NCI-H1417 treated with DMSO at 0.1 percent for 48 hours (cell line): ENCODE measurements at regions not wholly inside any gene's neighbourhood (a gene's known extent, or its start where the extent isn't known, plus 50 kb on each side); places are given as distances from the start of the nearest gene placed in this dataset.

Source experiments
- DNase-seq: peaks from one replicate; lab custom pipeline; 2025; lab: John Stamatoyannopoulos, UW

DNA sequence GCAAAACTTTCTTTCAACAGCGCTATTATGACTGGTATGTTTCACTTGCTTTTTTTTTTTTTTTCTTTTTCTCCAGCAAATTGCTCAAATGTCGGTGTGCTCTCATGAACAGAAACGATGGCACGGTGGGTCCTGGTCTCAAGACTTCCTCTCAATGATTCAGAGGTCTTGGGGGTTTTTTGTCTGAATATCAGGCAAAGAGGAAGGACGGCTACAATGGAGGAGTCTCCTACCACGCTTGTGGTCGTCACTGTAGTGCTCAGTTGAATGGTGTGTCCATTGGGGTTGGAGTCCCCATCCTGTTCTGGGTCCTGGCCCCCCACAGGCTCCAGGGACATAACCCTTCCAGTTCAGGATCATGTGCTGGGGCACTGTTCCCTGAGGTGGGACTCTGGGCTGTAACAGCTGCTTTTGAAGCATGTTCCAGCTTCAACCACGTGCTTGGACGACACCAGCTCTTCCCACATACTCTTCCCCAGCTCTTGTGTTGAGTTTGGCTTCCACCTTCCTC lies 266.7 kb upstream of the KLF6 start:
- no peak for DNase-seq

GRCh38 chr10:4051011-4051640 lies 266.1 kb upstream of the KLF6 start:
- no peak for DNase-seq

- no peak for DNase-seq
Measured at GRCh38 chr10:4050061-4050460, 265.1 kb upstream of the KLF6 start.

- DNase-seq: no peak
Measured at GRCh38 chr10:4049348-4049747, 264.3 kb upstream of the KLF6 start.

DNA sequence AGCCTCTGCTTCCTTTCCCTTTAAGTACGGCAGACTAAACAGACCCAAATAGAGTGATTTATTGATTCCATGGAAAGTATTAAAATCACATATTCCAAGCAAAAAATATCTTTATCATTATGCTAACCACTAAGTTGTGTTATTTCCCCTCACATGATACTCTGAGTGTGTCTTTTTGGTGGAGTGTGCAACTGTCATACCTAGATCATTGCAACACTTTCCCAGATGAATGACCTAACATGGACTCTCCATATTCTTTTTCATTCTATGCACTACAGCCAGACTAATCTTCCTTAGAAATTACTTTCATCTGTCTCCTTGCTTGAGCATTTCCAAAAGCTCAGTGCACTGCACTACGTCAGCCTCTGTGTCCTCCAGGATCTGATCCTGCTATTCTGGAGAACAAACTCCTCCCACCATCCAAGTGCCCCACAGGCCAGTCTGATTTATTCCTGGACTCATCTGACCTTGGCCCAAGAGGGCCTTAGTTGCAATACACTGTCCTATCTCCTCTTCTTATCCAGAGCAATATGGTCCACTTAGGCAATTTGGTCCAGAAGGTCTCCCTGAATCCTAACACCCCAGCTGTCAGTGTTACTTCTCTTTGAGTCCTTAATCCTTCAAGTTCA lies 263.3 kb upstream of the KLF6 start:
- no peak for DNase-seq

- DNase-seq: no peak
Measured at GRCh38 chr10:4046712-4047354, 261.8 kb upstream of the KLF6 start.

GRCh38 chr10:4046030-4046429 lies 261.0 kb upstream of the KLF6 start:
- no peak for DNase-seq

- DNase-seq: no peak
Measured at GRCh38 chr10:4043897-4044665, 259.1 kb upstream of the KLF6 start.

DNA sequence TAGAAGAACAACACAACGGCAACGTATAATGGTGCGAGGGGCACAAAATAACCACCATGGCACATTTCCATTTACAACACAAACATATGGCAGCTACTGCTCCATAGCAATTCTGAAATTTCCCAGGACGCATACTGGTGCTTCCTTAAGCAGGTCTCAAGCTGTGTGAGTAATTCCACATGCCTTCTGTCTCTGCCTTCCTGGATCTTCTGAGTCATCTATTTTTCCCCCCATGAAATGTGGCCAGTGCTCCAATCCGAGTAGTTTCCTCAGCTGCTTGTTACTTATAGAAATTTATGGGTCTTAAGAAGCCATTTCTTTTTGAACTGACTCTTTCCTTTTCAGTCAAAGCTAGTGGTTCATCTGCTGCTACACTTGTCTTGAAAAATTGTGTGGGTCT lies 256.6 kb upstream of the KLF6 start:
- no peak for DNase-seq

DNA sequence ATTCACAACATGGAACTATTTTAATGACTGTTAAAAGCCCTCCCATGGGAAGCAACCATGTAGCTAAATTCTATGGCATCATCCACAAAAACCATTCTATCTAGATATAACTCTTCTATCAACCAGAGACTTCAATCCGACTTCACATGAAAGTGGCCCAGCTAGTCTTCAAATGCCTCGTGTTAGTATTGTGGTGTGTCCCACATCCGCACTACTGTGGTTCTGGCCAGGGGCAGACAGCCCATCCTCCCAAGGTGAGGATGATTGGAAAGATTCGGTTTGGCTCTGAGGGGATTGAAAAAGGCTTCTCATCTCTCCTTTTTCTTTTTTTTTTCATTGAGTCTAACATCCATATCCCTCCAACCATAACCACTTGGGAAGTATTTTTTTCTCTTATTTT lies 253.0 kb upstream of the KLF6 start:
- DNase-seq: no peak

DNA sequence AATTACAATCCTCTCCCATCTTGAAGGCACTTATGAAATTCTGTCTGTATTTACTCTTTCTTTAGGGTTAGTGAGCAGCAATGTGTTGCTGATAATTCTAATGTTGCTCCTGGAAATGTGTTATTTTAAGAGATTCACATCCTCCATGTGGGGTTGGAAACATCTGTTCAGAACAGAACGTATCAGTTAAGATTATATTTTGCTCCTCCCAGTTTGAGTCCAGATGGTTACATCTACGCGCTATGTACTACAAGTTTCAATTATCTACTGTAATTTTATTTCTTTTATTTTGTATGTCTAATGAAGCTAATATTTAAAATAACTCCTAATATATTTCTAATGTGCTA lies 250.6 kb upstream of the KLF6 start:
- DNase-seq: no peak

- no peak for DNase-seq
Measured at GRCh38 chr10:4034907-4035598, 250.0 kb upstream of the KLF6 start.

DNA sequence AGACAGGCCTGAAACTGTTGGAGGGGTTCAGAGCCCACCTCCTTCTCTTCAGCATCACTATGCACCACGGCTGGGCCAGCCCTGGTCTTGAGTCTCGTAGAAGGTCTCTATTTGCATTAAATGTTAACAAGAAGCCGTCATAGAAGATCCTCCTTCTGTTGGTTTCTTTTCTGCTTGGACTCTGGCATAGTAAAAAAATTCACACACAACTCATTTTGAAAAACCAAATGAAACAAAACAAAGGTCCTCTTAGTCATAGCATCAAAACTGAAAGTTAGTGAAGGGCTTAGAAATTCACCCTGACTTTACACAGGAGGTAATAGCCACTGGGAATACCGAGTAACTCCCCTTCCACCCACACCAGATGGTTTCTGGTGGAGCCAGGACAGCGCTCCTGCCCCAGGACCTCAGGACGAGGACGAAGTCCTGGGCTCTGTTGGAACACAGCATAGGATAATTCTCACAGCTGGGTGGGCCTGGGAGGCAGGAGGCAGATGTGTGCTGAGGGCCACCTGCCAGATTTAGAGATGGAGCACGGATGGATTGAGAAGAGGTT lies 248.4 kb upstream of the KLF6 start:
- DNase-seq: no peak

DNA sequence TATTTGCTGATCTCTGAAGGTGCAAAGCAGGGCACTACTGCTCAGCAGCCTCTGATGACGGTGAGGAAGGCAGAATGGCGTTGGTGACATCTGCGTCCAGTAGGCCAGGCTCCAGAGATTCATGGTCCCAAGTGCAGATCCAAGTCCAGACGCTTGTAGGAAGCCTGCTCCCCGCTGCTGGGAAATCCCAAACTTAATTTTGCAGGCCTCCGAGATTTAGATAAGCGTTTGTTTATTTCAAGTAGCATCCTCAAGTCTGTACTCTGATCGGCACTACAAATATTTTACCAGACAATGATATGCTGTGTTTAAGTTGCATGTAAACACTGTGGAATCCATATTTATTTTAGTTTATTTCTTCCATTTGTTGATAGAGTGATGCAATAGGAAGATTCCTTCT lies 244.9 kb upstream of the KLF6 start:
- DNase-seq: no peak

- no peak for DNase-seq
Measured at GRCh38 chr10:4028854-4029583, 244.0 kb upstream of the KLF6 start.

- no peak for DNase-seq
Measured at GRCh38 chr10:4028027-4028471, 243.0 kb upstream of the KLF6 start.

GRCh38 chr10:4025339-4025738 lies 240.3 kb upstream of the KLF6 start:
- DNase-seq: no peak

DNA sequence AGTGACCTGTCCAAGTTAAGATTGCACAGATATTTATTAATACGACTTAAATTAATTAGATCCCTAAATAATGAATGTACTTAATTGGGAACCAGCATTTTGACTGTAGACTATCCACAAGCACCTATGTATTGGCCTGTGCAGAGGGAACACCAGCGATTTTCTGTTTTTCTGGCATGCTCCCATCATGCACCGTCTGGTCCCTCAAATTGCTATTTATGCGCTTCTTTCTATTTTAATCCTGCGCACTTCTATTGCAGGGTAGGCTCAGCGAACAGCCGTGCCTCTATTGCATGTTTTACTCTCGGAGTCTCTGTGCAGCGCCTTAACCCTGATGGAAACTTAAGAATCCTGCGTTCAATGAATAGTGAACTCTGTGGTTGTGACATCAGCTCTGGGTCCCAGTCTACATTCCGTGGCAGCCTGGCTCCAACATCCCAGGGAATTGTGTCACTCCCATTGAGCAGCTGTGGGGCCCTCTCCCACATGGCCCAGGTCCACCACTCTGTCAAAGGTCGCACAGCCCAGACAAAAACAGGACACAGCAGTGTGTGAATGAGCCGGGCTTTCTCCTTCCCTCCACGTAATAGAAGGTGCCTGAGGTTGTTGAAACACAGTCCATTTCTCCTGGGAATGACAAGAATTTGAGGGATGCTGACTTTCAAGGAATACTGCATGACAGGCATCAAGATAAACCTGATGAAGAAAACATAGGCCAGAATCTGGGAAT lies 239.7 kb upstream of the KLF6 start:
- DNase-seq: no peak

GRCh38 chr10:4024027-4024426 lies 239.0 kb upstream of the KLF6 start:
- DNase-seq: no peak

- no peak for DNase-seq
Measured at GRCh38 chr10:4022473-4022872, 237.5 kb upstream of the KLF6 start.
